Breast epithelium (tissue), 3 donors: ENCODE measurements at regions not wholly inside any gene's neighbourhood (a gene's known extent, or its start where the extent isn't known, plus 50 kb on each side); places are given as distances from the start of the nearest gene placed in this dataset.

Experiments
- POLR2A ChIP-seq: fragments of 450-650 bp; IDR thresholded peaks from one replicate; pipeline ENCODE4 v1.6.1; 2016; ENCODE audit warnings: antibody characterized with exemption, mild to moderate bottlenecking, moderate library complexity
- POLR2AphosphoS5 ChIP-seq, 3 donors: sonication (generic); formaldehyde crosslinking; IDR thresholded peaks; one replicate each; pipeline ENCODE4 v1.6.1; 2017; ENCODE audit warnings: antibody characterized with exemption in 3 of 3
- TF ChIP-seq, protein P1 (sequence below), 3 donors: fragments of 450-650 bp; IDR thresholded peaks; one replicate each; pipeline ENCODE4 v1.5.1; 2016 to 2017; ENCODE audit warnings: antibody characterized with exemption in 3 of 3, mild to moderate bottlenecking in 3 of 3, moderate library complexity in 3 of 3

GRCh38 chr13:34250151-34250670 is 432.3 kb downstream of the RFC3 start:
- TF ChIP-seq, protein P1, sequence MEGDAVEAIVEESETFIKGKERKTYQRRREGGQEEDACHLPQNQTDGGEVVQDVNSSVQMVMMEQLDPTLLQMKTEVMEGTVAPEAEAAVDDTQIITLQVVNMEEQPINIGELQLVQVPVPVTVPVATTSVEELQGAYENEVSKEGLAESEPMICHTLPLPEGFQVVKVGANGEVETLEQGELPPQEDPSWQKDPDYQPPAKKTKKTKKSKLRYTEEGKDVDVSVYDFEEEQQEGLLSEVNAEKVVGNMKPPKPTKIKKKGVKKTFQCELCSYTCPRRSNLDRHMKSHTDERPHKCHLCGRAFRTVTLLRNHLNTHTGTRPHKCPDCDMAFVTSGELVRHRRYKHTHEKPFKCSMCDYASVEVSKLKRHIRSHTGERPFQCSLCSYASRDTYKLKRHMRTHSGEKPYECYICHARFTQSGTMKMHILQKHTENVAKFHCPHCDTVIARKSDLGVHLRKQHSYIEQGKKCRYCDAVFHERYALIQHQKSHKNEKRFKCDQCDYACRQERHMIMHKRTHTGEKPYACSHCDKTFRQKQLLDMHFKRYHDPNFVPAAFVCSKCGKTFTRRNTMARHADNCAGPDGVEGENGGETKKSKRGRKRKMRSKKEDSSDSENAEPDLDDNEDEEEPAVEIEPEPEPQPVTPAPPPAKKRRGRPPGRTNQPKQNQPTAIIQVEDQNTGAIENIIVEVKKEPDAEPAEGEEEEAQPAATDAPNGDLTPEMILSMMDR (IDR thresholded peaks at IDR 0.05): no peak
- TF ChIP-seq POLR2AphosphoS5 (IDR thresholded peaks at IDR 0.05): no peak
- TF ChIP-seq POLR2A: no peak
